HG03108 (cell line): ENCODE measurements at regions not wholly inside any gene's neighbourhood (a gene's known extent, or its start where the extent isn't known, plus 50 kb on each side); places are given as distances from the start of the nearest gene placed in this dataset.
"Not testable (repeated sequence)": the region's sequence is repeated elsewhere in the genome, so short reads cannot be mapped to it uniquely, and the experiment has no call there.

Experiments used
- ATAC-seq: cut with Tn5 transposase; IDR thresholded peaks from one replicate; pipeline ENCODE4 v1.9.1; 2021; ENCODE audit warnings: moderate library complexity; ENCODE audit not compliant: unreplicated experiment

GRCh38 chr6:4725136-4725760, 51.0 kb upstream of the CDYL start:
- ATAC-seq = not testable (repeated sequence)

GRCh38 chr6:4724727-4725126, 51.5 kb upstream of the CDYL start:
- not testable (repeated sequence) for ATAC-seq

- ATAC-seq = no peak
These were observed 52.8 kb upstream of the CDYL start for GRCh38 chr6:4723383-4723782.

GRCh38 chr6:4721368-4721767, 54.8 kb upstream of the CDYL start:
- not testable (repeated sequence) for ATAC-seq

GRCh38 chr6:4719491-4719890, 56.7 kb upstream of the CDYL start:
- ATAC-seq = no peak

- ATAC-seq = no peak
These were observed 58.3 kb upstream of the CDYL start for GRCh38 chr6:4717856-4718255.

GRCh38 chr6:4717124-4717523, 59.1 kb upstream of the CDYL start:
- no peak for ATAC-seq

GRCh38 chr6:4714961-4715501, 61.2 kb upstream of the CDYL start:
- ATAC-seq = no peak

- no peak for ATAC-seq
These were observed 63.9 kb upstream of the CDYL start for GRCh38 chr6:4712291-4712690.

- no peak for ATAC-seq
These were observed 69.2 kb upstream of the CDYL start for GRCh38 chr6:4707011-4707410.

GRCh38 chr6:4705809-4706208, 70.4 kb upstream of the CDYL start:
- ATAC-seq = no peak

- no peak for ATAC-seq
These were observed 72.8 kb upstream of the CDYL start for GRCh38 chr6:4703382-4703781.

- ATAC-seq = no peak
These were observed 77.1 kb upstream of the CDYL start for GRCh38 chr6:4698901-4699659.

- ATAC-seq = no peak
These were observed 82.8 kb upstream of the CDYL start for GRCh38 chr6:4693173-4693970.

GRCh38 chr6:4692664-4693063, 83.5 kb upstream of the CDYL start:
- no peak for ATAC-seq

- ATAC-seq = no peak
These were observed 87.9 kb upstream of the CDYL start for GRCh38 chr6:4687989-4688947.

GRCh38 chr6:4687656-4687988, 88.6 kb upstream of the CDYL start:
- no peak for ATAC-seq

- ATAC-seq = no peak
These were observed 93.6 kb upstream of the CDYL start for GRCh38 chr6:4682431-4683097.

- ATAC-seq = no peak
These were observed 97.5 kb upstream of the CDYL start for GRCh38 chr6:4678506-4679300.
